HG02759 (cell line): ENCODE measurements at regions not wholly inside any gene's neighbourhood (a gene's known extent, or its start where the extent isn't known, plus 50 kb on each side); places are given as distances from the start of the nearest gene placed in this dataset.

Source experiments
- ATAC-seq: cut with Tn5 transposase; IDR thresholded peaks from one replicate; pipeline ENCODE4 v1.9.1; 2021; ENCODE audit warnings: mild to moderate bottlenecking, moderate library complexity; ENCODE audit not compliant: unreplicated experiment

DNA sequence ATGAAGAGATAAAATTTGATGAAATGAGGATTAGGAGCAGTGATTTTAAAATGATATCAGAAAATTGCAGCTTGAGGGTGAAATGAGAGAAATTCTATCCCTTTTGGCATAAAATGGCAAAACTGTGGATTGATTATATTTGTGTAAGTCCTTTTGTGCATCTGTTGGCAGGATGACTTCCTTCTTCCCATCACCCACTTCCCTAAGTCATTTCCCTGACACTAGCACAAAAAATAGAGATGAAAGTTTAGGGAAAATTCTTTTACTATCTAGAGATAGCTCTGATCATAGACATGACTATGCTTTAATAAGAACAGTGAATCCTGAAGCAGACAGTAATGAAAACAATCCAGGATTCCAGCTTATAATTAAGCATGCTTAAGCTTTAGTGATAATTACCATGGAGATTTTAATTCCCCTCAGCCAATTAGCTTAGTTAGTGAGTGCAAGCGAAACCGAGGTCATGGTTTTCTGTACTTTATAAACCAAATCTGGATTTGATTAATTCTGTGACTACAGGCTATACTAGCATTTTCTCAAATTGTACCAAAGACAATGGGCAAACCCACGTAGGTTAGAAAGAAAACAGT lies 163.6 kb upstream of the TARS1 start:
- no peak for ATAC-seq

DNA sequence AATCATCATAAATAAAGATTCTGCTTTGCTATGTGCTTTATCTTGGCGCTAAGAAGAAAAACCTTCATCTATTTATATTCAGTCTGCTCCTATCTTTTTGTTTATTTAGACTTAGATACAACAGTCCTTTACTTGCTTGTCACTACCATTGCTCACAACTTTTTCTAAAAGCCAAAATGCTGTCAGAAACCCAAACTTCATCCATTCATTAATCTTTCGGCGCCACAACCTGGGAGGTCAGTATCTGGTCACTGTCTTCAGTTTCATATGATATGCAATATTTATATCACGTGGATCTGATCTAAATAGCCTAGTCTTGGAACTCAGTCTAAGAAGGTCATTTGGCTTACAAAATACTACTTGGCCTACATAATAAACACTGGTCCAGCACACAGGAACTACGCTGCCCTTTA lies 159.3 kb upstream of the TARS1 start:
- no peak for ATAC-seq

DNA sequence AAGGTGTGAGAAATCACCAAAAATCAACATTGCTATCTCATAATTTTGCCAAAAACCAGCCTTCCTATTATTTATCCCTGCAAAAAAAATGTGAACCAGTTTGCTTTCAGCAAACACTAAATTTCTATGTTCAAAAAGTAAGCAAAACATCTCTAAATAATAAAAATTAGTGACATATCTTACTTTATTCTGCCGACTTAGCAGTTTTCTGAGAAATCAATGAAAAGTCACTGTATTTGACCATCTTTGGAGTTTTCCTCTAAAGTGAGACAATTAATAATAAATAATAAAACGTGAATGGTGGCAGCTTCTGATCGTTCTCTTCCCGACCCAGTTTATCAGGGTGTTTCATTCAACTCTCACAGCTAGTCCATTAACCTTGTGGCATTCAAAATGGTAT lies 158.6 kb upstream of the TARS1 start:
- no peak for ATAC-seq

DNA sequence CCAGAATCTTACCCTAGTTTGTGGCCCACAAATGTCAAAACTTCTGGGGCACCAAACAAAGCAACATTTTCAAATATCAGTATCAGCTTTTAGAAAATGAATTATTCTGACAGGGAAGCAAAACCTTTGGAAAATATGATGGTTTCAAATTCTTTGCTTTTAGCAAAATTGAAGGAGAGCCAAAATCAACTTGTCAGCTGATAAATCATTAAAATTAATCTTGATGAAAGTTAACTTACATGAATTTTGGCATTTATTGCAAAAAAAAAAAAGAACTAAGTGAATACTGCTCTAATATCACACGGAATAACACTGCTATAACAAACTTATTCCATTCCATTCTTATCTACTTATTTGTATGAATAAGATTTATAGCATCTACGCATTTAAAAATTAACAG lies 158.1 kb upstream of the TARS1 start:
- no peak for ATAC-seq

DNA sequence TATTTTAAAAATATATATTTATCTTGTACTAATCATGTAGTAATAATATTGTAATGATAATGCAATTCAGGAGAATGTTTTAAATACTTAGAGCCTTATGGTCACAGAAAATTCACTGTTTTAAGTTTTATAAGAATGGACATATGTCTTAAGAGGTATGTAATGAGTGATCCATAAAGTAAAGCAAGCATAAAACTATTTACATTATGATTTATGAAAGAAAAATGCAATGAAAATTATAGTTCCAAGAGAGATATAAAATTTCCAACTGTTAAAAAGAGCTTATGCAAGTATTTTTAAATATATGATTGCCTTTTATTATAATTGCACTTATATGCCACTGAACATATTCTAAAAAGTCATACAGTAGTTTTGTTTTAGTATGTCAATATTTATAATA lies 157.5 kb upstream of the TARS1 start:
- ATAC-seq, result no peak

DNA sequence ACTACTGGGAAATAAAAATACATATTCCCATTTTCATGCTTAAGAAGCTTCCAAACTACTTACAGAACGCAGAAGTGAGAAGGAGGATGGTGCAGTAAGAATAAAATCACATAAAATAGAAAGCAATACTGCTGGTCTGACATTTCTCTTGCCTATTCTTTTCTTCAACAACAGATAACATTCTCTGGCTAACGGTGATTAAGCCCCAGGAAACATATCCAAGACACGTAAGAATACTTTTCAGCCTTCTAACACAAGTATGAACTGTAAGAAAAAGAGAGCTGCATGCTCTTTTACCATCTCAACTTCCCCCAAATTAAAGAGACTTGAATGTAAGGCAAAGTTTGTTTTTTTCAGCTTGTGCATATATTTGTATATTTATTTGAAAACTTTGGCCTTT lies 156.1 kb upstream of the TARS1 start:
- ATAC-seq, result no peak

DNA sequence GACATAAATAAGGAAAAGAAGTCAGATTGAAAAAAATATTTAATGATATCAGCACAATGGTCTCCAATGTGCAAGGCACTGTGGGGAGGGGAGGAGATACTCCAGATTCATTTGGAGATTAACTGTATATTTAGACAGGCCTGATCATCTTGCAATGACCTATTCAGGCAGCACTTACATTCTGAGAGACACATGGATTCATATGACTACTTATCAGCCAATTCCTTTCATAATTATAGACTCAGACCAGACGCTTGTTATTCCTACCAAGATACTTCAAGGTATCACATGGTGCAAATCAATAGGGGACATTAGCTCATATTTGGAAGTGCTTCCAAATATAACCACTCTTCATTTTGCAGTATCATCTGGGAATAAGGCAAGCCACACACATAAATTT lies 153.5 kb upstream of the TARS1 start:
- ATAC-seq, result no peak

DNA sequence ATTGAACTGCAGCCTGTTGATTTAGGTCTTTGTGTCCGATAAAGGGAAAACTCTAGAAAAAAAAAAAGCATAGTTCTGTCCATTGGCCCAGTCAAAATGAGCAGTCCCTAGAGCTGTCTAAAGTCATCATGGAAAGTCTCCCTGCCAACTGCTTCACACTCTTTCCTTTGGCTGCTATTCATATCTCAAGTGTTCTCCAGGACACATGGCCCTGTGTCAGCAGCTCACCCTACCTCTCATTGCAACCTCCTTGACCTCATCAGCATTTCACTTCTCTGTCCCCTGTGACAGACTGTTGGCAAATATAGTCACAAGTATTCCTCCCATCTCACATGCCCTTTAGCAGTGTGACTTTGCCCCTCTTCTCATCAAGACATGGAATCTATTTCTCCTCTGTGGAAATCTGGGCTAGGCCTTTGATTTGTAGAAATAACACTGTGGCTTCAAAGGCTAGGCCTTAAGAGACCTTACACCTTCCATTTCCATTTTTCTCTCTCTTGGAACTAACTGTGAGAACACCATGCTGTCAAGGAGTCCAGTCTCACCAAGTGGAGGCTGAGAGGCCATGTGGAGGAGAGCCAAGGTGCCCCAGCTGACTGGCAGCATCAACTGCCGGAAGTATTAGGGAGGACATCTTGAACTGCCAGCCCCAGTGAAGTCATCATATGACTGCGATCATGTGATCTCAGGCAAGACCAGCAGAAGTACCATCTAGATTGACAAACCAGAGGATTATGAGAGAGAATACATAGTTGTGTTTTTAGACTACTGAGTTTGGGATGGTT lies 149.4 kb upstream of the TARS1 start:
- ATAC-seq, result no peak

DNA sequence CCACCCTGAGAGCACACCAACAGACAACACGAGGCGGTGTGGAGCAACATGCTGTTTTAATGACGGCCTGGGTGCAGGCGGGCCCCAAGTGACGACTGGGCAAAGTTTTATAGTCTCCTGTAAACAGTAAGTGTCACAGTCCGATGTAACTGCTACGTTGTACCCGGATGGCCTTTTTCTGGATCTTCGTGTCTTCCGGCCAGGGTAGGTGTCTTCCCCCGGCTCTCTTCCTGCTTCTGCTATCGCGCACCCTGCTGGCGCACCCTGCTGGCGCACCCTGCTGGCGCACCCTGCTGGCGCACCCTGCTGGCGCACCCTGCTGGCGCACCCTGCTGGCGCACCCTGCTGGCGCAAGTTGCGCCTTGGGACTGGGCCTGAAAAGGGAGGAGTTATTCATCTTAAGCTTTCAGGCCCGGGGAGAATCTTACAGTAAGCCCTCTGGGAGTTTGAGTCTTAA lies 143.0 kb upstream of the TARS1 start:
- no peak for ATAC-seq

DNA sequence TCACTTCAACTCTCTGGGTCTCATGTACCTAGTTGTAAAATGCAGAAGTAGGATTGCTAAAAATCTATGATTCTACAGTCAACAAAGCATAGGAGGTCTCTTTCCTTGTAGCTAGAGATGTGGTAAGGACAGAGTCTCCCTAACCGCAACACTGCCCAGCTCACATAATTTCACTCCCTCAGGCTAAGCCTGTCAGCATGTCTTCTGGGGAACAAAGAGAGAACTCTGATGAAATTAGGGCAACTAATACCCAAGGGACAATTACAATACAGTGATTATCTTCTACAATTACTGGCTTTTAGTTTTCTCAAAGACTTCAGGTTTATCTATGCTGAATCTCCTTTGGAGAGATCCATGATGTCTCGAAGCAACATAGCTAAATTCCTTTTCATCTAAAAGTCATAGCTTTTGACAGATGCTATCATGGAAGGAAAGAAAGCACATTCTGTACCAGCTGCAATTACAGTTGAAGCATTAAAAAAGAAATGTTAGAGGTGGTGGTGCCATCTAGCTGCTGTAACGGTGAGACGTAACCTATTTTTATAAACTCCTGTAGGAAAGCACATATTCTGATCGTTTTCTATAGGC lies 141.1 kb upstream of the TARS1 start:
- ATAC-seq, result peak; percentile 27

DNA sequence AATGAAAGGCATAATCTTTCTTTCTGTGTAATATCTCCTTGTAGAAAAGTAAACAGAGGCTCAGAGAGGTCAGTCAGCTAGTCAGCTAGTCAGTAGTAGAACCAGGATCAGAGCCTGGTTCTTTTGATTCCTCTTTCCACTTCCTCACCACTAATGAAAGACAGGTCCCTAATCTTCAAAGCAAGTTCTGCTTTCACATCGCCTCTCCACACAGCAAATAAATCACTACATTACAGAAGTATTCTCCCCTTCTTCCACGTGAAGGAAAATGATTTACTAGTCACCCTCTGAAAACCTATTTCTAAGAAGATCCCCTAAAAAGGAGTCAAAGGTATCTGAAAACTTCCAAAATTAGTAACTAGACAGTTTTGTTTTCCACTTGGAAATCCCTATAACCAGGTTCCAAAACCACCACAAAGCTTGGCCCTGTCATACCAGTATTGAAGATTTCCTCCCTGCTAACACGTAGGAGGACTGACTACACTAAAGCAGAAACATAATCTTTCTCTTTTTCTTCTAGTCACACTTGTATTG lies 140.5 kb upstream of the TARS1 start:
- ATAC-seq, result peak; percentile 81

DNA sequence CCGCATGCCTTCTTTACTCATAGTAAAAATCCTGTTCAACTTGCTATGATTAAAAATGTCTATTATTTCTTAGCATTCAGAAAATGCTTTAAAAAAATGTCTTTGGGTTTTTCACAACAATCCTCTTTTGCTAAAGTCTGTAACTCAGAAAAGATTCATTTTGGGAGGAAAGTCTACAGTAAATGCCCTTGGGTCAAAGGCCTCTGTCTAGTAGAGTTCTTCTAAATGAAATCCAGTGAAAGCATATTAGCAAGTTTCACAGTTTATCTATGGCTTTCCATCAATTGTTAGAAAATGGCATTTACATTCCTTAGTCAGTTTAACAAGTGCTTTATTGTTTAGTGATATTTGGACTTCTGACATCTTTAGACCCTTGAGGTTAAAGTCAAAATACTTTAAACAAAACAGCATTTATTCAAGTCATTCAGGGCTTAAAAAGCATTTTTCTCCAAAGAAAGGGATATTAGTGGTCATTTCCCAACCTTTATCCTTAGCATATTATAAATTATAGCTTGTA lies 137.1 kb upstream of the TARS1 start:
- no peak for ATAC-seq

DNA sequence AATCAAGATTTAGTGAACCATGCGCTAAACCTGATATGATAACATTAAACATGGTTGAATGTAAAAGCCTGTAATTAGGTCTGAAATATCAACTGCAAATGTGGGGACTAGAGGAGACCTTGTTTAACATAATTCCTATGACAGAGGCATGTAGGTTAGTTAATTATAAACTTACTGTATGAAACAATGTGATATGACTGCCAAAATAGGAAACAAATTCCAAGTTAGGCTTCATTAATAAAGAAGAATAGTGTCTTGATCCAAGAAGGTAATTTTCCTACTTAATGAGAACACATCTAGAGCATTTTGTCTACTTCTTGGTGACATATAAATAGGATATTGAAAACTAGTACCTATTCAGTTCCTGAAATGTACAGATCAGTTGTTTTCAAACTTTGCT lies 136.2 kb upstream of the TARS1 start:
- ATAC-seq, result no peak

DNA sequence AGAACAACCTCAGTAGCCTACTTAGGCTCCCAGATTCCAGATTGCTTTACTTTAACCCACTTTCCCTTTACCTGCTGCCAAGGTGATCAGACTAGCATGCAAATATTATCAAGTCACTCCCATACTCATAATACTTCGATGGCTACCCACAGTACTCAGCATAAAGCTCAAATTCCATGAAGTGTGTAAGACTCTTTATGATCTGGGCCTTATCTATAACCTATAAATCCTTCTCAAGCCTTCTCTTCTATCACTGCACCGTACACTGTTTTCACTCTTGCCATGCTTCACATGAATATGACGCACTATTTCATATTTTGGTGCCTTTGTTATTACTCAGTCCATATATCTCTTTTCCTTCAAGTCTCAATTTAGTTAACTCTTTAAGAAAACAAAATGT lies 135.2 kb upstream of the TARS1 start:
- ATAC-seq, result no peak

DNA sequence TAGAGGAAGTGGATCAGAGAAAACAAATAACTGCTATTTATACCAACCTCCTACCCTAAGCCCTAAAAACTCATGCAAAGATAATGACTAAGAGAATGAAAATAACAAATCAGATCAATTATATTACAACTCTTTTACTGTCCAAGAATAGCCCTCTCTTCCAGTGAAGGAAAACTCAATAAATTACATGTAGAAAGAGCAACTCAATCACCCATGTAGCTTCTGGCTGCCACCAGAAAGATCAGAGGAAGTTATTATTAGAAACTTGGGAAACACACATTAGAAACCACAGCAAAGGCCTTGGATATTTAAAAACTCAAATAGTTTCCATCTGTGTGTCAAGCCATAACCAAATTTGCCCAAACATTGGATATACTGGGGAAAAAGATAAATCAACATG lies 134.0 kb upstream of the TARS1 start:
- no peak for ATAC-seq

DNA sequence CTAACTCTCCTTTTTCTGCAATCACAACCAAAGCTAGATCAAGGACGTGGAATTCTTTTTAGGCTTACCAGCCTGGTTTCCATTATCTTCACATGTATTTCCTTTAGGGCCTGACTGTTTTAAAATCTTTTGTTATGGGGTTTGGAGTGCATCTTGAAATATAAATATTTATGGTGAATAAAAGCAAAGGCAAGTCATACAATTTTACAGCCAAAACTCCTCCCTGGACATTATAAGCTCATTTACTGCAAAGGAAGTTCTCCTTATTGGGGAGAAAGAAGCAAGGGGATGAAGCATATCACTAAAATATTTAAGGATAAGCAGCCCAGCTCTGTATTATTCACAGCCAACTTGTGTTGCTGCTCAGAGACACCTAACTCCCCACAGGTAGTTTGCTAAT lies 132.2 kb upstream of the TARS1 start:
- ATAC-seq, result no peak

DNA sequence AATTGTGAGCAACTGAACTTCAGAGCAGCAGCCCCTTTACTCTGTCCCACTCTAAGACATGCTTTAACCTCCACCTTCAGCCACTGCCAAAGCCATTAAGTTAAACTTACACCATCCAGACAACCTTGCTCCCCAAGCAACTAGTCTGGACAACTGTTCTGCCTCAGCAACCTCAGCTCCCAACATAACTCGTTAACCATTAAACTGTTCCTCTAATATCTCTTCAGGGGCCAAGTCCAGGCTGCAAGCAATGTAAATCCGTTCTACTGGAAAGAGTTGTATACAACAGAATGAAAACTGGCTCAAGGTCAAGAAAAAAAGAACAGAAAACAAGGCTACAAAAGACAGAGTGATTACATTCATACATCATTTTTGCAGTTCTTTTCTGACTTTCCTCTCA lies 131.7 kb upstream of the TARS1 start:
- ATAC-seq, result no peak

DNA sequence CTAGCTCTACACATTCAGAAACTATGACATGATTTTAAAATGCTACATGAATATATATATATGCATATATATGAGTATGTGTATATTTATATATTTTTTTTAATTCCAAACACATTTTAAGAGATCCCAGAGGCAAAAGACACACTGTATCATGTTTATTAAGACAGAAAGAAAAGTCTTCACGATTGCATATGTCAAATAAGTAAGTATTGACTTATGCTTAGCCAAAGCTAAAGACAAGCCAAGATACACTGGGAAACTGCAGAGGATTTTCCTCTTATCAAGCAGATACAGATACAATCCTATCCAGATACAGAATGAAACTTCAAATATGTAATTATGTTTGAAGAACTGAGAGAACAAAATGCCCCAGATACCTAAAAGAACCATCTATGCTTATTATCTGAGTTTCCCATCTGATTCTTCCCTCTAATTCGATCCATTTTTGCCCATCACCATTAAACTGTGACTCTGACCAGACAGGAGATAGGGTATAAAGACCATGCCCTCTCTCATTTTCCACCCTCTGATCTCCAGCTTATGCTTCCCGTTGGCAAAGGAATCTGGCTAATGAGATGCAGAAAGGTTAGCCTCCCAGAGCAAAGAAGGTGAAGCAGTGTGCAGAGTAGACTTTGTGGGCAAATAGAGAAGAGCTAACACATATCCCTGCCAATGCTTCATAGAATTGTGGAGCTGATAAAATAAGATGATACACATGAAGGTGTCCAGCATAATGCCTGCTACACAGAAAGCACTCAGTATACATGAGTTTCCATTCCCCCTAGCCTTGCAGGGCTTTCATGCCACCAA lies 131.0 kb upstream of the TARS1 start:
- ATAC-seq, result no peak

DNA sequence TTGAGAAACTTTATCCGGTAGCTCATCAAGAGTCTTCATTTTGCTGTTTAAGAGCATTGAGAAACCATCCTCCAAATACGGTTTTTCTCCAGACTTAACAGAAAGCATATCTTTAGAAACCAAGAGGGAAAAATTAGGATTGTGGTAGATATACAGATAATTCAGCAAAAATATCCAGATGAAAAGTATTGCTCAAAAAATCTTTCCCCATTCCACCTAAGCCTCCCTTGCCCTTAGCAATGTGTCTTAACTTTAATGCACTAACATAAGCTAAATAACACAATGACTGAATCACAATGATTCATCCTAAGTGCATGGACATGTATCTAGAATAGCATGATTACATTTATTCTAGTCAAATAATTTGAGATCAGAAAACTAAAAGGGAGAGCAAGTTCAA lies 130.3 kb upstream of the TARS1 start:
- ATAC-seq, result no peak

DNA sequence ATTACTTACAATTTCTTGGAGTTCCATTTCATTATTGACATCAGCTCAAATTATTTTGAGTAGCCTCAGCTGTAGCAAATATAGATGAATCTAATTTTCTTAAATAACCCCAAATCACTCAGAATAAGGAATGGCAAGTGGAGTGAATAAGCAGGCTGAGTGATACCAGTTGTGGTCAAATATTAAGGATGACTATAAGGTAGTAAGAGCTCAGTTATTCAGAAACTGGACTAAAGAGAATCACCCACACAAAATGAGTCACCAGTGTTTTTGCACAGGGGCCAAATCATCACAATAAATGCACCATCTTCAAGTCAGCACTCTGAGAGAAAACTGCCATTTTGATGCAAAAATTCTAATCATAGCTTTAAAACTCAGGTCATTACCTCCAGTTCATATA lies 128.9 kb upstream of the TARS1 start:
- no peak for ATAC-seq
